Breast epithelium (tissue), 3 donors: ENCODE measurements at regions not wholly inside any gene's neighbourhood (a gene's known extent, or its start where the extent isn't known, plus 50 kb on each side); places are given as distances from the start of the nearest gene placed in this dataset.

Experiments used
- CTCF ChIP-seq, 3 donors: fragments of 450-650 bp; IDR thresholded peaks; one replicate each; pipeline ENCODE4 v1.5.1; 2016 to 2017; ENCODE audit warnings: antibody characterized with exemption in 3 of 3, mild to moderate bottlenecking in 3 of 3, moderate library complexity in 3 of 3
- POLR2A ChIP-seq: fragments of 450-650 bp; IDR thresholded peaks from one replicate; pipeline ENCODE4 v1.6.1; 2016; ENCODE audit warnings: antibody characterized with exemption, mild to moderate bottlenecking, moderate library complexity
- POLR2AphosphoS5 ChIP-seq, 3 donors: sonication (generic); formaldehyde crosslinking; IDR thresholded peaks; one replicate each; pipeline ENCODE4 v1.6.1; 2017; ENCODE audit warnings: antibody characterized with exemption in 3 of 3

- TF ChIP-seq CTCF (IDR thresholded peaks at IDR 0.05) (no peak), POLR2A (no peak), POLR2AphosphoS5 (IDR thresholded peaks at IDR 0.05) (no peak)
These were observed 430.6 kb upstream of the DAB1 start for GRCh38 chr1:57854436-57854835.
